HepG2 (cell line): ENCODE measurements at regions not wholly inside any gene's neighbourhood (a gene's known extent, or its start where the extent isn't known, plus 50 kb on each side); places are given as distances from the start of the nearest gene placed in this dataset.

Experiments
- ATAC-seq: fragments of 200-7000 bp; cut with Tn5 transposase; 3 replicates; pipeline ENCODE4 v1.9.1; 2020; ENCODE audit warnings: mild to moderate bottlenecking, moderate library complexity
- BruUV-seq: library from RNA; stranded (reverse); fragments of 400-500 nt; replicated peaks from 2 replicates; lab custom pipeline; 2021; lab: Mats Ljungman, UMichigan
- CTCF ChIA-PET: fragments of 300-600 bp; formaldehyde crosslinking; extraction: SDS; loops from one replicate; lab custom pipeline; 2021; ENCODE audit warnings: low total read pairs, inconsistent platforms, low intra/inter-chr PET ratio; lab: Yijun Ruan, JAX
- POLR2A ChIA-PET: fragments of 350-600 bp; sonication (Branson Sonifier 250); formaldehyde crosslinking; loops from one replicate; lab custom pipeline; 2020; ENCODE audit warnings: antibody characterized with exemption, inconsistent platforms; lab: Yijun Ruan, JAX
- DNase-seq: peaks from one replicate; pipeline ENCODE4 v3.0.0-alpha.2; 2015; ENCODE audit warnings: low spot score
- FAIRE-seq: peaks from 3 replicates; lab custom pipeline; 2011; peaks lifted over from hg19 to GRCh38; lab: Jason Lieb, UNC
- H2AFZ ChIP-seq: one replicate; pipeline ENCODE4 v1.6.1; 2011; ENCODE audit warnings: low read length, inconsistent platforms
- H3K27ac ChIP-seq: fragments of 300-600 bp; 3 replicates; pipeline ENCODE4 v1.8.0; 2011; ENCODE audit warnings: mixed run types, mild to moderate bottlenecking, mixed read lengths, low read length, inconsistent platforms; ENCODE audit not compliant: insufficient read depth; ENCODE audit errors: extremely low read length
- H3K27me3 ChIP-seq, 2 experiments: fragments of 200-600 bp in 1 of 2; 2 replicates in 1 of 2; 3 replicates in 1 of 2; pipeline versions ENCODE4 v1.6.0 to v1.8.0; 2011; ENCODE audit warnings: low read length in 2 of 2, mild to moderate bottlenecking in 2 of 2, moderate library complexity in 2 of 2, inconsistent platforms in 1 of 2; ENCODE audit not compliant: insufficient read depth in 2 of 2, control insufficient read depth in 1 of 2
- H3K36me3 ChIP-seq, 2 experiments: fragments of 200-600 bp in 1 of 2; replicated peaks in 1 of 2; 2 replicates in 1 of 2; 3 replicates in 1 of 2; pipeline versions ENCODE4 v1.5.1 to v1.8.0; 2011; ENCODE audit warnings: low read length in 2 of 2, inconsistent platforms in 1 of 2; ENCODE audit not compliant: insufficient read depth in 2 of 2, control insufficient read depth in 1 of 2
- H3K4me1 ChIP-seq: 2 replicates; pipeline ENCODE4 v1.5.1; 2012; ENCODE audit warnings: low read length, inconsistent platforms; ENCODE audit not compliant: insufficient read depth
- H3K4me2 ChIP-seq: 2 replicates; pipeline ENCODE4 v1.6.0; 2011; ENCODE audit warnings: low read depth, low read length, inconsistent platforms
- H3K4me3 ChIP-seq, 3 experiments: fragments of 200-600 bp in 1 of 3; sonication (generic), shearing (Covaris generic) in 1 of 3; replicated peaks in 1 of 3; 2 replicates each; pipeline ENCODE4 v1.5.1; 2011 to 2016; ENCODE audit warnings: low read length in 3 of 3, inconsistent platforms in 2 of 3, low read depth in 2 of 3, mild to moderate bottlenecking in 2 of 3, control low read depth in 1 of 3, mixed read lengths in 1 of 3; ENCODE audit not compliant: insufficient read depth in 1 of 3
- H3K79me2 ChIP-seq: one replicate; pipeline ENCODE4 v1.6.1; 2011; ENCODE audit warnings: low read length, inconsistent platforms; ENCODE audit not compliant: insufficient read depth
- H3K9ac ChIP-seq: 2 replicates; pipeline ENCODE4 v1.6.0; 2011; ENCODE audit warnings: mild to moderate bottlenecking, low read depth, low read length, inconsistent platforms; ENCODE audit not compliant: insufficient read depth
- H3K9me3 ChIP-seq: 2 replicates; pipeline ENCODE4 v1.5.1; 2012; ENCODE audit warnings: mild to moderate bottlenecking, low read length
- H4K20me1 ChIP-seq: 2 replicates; pipeline ENCODE4 v1.6.0; 2011; ENCODE audit warnings: inconsistent platforms, mild to moderate bottlenecking, low read length, moderate library complexity; ENCODE audit not compliant: insufficient read depth
- ARID5B ChIP-seq: IDR thresholded peaks from 2 replicates; pipeline ENCODE4 v1.4.0; 2020; ENCODE audit warnings: mild to moderate bottlenecking, missing genetic modification reagents
- E2F1 ChIP-seq: sonication (generic); formaldehyde crosslinking; IDR thresholded peaks from 2 replicates; pipeline ENCODE4 v1.5.0; 2020; ENCODE audit warnings: missing genetic modification reagents
- GABPA ChIP-seq, 2 experiments: IDR thresholded peaks; 2 replicates each; pipeline ENCODE4 v1.6.1; 2011 to 2016; ENCODE audit warnings: low read depth in 2 of 2, low read length in 1 of 2, missing biosample characterization in 1 of 2, missing genetic modification characterization in 1 of 2
- HCFC1 ChIP-seq: fragments of 150-350 bp; IDR thresholded peaks from 2 replicates; pipeline ENCODE4 v1.6.1; 2014; ENCODE audit warnings: low read depth, low read length
- SRF ChIP-seq: IDR thresholded peaks from 2 replicates; pipeline ENCODE4 v1.6.1; 2011; ENCODE audit warnings: mild to moderate bottlenecking, low read depth, low read length, moderate library complexity
- TRIM24 ChIP-seq: sonication (generic); formaldehyde crosslinking; IDR thresholded peaks from 2 replicates; pipeline ENCODE4 v1.8.0; 2022; ENCODE audit warnings: mild to moderate bottlenecking, missing genetic modification reagents
- ZFYVE20 ChIP-seq: sonication (generic); formaldehyde crosslinking; IDR thresholded peaks from 2 replicates; pipeline ENCODE4 v1.8.0; 2023; ENCODE audit warnings: low read depth, mild to moderate bottlenecking, moderate library complexity, missing genetic modification reagents, borderline replicate concordance
- ZMYM4 ChIP-seq: sonication (generic); formaldehyde crosslinking; IDR thresholded peaks from 2 replicates; pipeline ENCODE4 v1.8.1; 2023; ENCODE audit warnings: mild to moderate bottlenecking, missing genetic modification reagents
- ZNF251 ChIP-seq: sonication (generic); formaldehyde crosslinking; IDR thresholded peaks from 2 replicates; pipeline ENCODE4 v1.9.0; 2021; ENCODE audit warnings: mild to moderate bottlenecking, missing genetic modification reagents
- ZNF317 ChIP-seq: sonication (generic); formaldehyde crosslinking; IDR thresholded peaks from 2 replicates; pipeline ENCODE4 v1.5.0; 2020; ENCODE audit warnings: mild to moderate bottlenecking, missing genetic modification reagents
- ZNF333 ChIP-seq: sonication (generic); formaldehyde crosslinking; IDR thresholded peaks from 2 replicates; pipeline ENCODE4 v1.4.0; 2020; ENCODE audit warnings: mild to moderate bottlenecking, missing genetic modification reagents, borderline replicate concordance
- ZNF589 ChIP-seq: sonication (generic); formaldehyde crosslinking; conservative IDR thresholded peaks from 2 replicates; pipeline ENCODE4 v1.8.0; 2022; ENCODE audit warnings: mild to moderate bottlenecking, moderate library complexity, missing genetic modification reagents
- ZNF609 ChIP-seq: sonication (generic); formaldehyde crosslinking; IDR thresholded peaks from 2 replicates; pipeline ENCODE4 v1.4.0; 2020; ENCODE audit warnings: mild to moderate bottlenecking, missing genetic modification reagents, borderline replicate concordance
- ZSCAN12 ChIP-seq: sonication (generic); formaldehyde crosslinking; IDR thresholded peaks from 2 replicates; pipeline ENCODE4 v1.9.0; 2021; ENCODE audit warnings: mild to moderate bottlenecking, missing genetic modification reagents
- WGBS: methylation state at CpG from one replicate; pipeline ENCODE4 v1.1.6; 2017; ENCODE audit warnings: low lambda C conversion rate; 5-methylcytosine and 5-hydroxymethylcytosine counted together
- in situ Hi-C: cut with HindIII; loops from 2 replicates; pipeline ENCODE4 v1.10.0; 2017; ENCODE audit warnings: low pct_unique_long_range_greater_than_20kb; ENCODE audit not compliant: extremely low pct_ligation_motif_present
- intact Hi-C: fragments of 100-400 bp; cut with micrococcal nuclease; formaldehyde crosslinking; loops from one replicate; pipeline ENCODE4 v1.10.0; 2022; ENCODE audit not compliant: unreplicated experiment

DNA sequence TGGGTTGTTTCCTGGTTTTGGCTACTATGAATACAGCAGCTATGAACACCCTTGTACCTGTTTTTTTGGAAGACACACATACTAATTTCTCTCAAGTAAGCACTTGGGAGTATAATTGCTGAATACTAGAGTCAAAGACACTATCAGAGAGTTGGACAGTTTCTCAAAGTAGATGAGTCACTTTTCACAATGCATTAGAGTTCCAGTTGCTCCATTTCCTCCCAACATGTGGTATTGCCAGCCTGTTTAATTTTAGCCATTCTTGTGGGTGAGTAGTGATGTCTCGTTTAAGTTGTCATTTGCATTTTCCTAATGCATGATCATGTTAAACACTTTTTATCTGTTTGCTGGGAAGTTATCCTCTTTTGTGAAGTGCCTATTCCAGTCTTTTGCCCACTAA, 81.6 kb upstream of the GDNF start:
- Histone ChIP-seq H3K4me3 (no peak overlapping the region), H4K20me1 (no peaks in the 10 kb centered on the region), H3K27me3 (peaks cover 2 to 15% of the 10 kb centered on the region in 2 experiments; a peak in 3 of 5 replicates), H3K79me2 (no peaks in the 10 kb centered on the region), H3K9ac (no peak overlapping the region), H3K9me3 (no peaks in the 10 kb centered on the region), H3K27ac (no peak overlapping the region), H3K4me2 (no peak overlapping the region), H3K4me1 (no peaks in the 10 kb centered on the region), H3K36me3 (no peaks in the 10 kb centered on the region), H2AFZ (no peak overlapping the region)
- ChIA-PET CTCF (no interaction called here), POLR2A (no interaction called here)
- no TSS peak for BruUV-seq
- 0% methylated on average over 1 of the region's 1 CpG for WGBS
- intact Hi-C loops: no loop called here
- DNase-seq (no peak), ATAC-seq (no peak), FAIRE-seq (no peak)
- in situ Hi-C loops: no loop called here
- no peak for TF ChIP-seq TRIM24 (CRISPR knock-in tag)
- no peak for TF ChIP-seq ZNF251 (CRISPR knock-in tag)
- no peak for TF ChIP-seq ZNF333 (CRISPR knock-in tag)
- no peak for TF ChIP-seq ZNF317 (CRISPR knock-in tag)
- TF ChIP-seq ZMYM4: no peak
- TF ChIP-seq ARID5B (CRISPR knock-in tag): no peak
- no peak for TF ChIP-seq SRF
- TF ChIP-seq ZSCAN12 (CRISPR knock-in tag): no peak
- no peak for TF ChIP-seq ZNF589 (CRISPR knock-in tag)
- TF ChIP-seq ZNF609: no peak
- no peak for TF ChIP-seq GABPA (IDR thresholded peaks at IDR 0.05; ENCODE audit: low read depth, low read length)
- no peak for TF ChIP-seq GABPA (CRISPR knock-in tag; IDR thresholded peaks at IDR 0.05; ENCODE audit: low read depth)
- no peak for TF ChIP-seq E2F1 (CRISPR knock-in tag)
- no peak for TF ChIP-seq HCFC1
- no peak for TF ChIP-seq ZFYVE20 (CRISPR knock-in tag)
